Adrenal gland (tissue), 9 donors: ENCODE measurements at regions not wholly inside any gene's neighbourhood (a gene's known extent, or its start where the extent isn't known, plus 50 kb on each side); places are given as distances from the start of the nearest gene placed in this dataset.

ENCODE experiments used
- DNase-seq, 7 donors: peaks; one replicate each; pipeline ENCODE4 v3.0.0-alpha.2; 2019 to 2020
- H3K27ac ChIP-seq, 5 donors: fragments of 200-600 bp; sonication (generic) in 4 of 5; 1 replicate in 3 of 5; 2 replicates in 2 of 5; pipeline versions ENCODE4 v1.5.1 to v1.8.0; 2016 to 2020; ENCODE audit warnings: mild to moderate bottlenecking in 1 of 5
- H3K27me3 ChIP-seq: fragments of 200-600 bp; 2 replicates; pipeline ENCODE4 v1.8.0; 2021
- H3K36me3 ChIP-seq, 2 donors: fragments of 200-600 bp; replicated peaks in 1 of 2; 1 replicate in 1 of 2; 2 replicates in 1 of 2; pipeline versions ENCODE4 v1.5.1 to v1.8.0; 2018 to 2022
- H3K4me1 ChIP-seq, 2 donors: fragments of 200-600 bp; replicated peaks in 1 of 2; 1 replicate in 1 of 2; 2 replicates in 1 of 2; pipeline versions ENCODE4 v1.5.1 to v1.8.0; 2018 to 2021
- H3K4me3 ChIP-seq, 4 donors: fragments of 200-600 bp; sonication (generic) in 3 of 4; one replicate each; pipeline ENCODE4 v1.5.1; 2016 to 2018
- H3K9me3 ChIP-seq, 3 donors: fragments of 200-600 bp; sonication (generic) in 1 of 3; replicated peaks in 1 of 3; 1 replicate in 2 of 3; 2 replicates in 1 of 3; pipeline versions ENCODE4 v1.5.1 to v1.8.0; 2016 to 2021
- POLR2A ChIP-seq, 2 donors: fragments of 450-650 bp; IDR thresholded peaks; one replicate each; pipeline ENCODE4 v1.6.1; 2017; ENCODE audit warnings: antibody characterized with exemption in 2 of 2, mild to moderate bottlenecking in 2 of 2, moderate library complexity in 1 of 2
- WGBS, 4 donors: extraction: QIAGEN DNeasy Blood & Tissue Kit in 2 of 4; methylation state at CpG; one replicate each; pipeline versions ENCODE4 v1.1.5 to v1.1.7; 2013 to 2017; 5-methylcytosine and 5-hydroxymethylcytosine counted together
- intact Hi-C, 2 donors: fragments of 100-400 bp; cut with DNase I; formaldehyde crosslinking; loops; one replicate each; pipeline versions ENCODE4 v1.14.1 to v1.15.0; 2022 to 2023
- TF ChIP-seq, protein P1 (sequence below), 6 experiments: fragments of 450-650 bp in 4 of 6; fragments of 200-600 bp in 2 of 6; sonication (generic) in 1 of 6; IDR thresholded peaks; 1 replicate in 5 of 6; 2 replicates in 1 of 6; pipeline versions ENCODE4 v1.5.1 to v1.8.0; 2016 to 2021; ENCODE audit warnings: antibody characterized with exemption in 6 of 6, mild to moderate bottlenecking in 2 of 6, moderate library complexity in 1 of 6
- donor health status: healthy with polysubstance abuse.
- donor health status: Bipolar disorder and iron deficiency.
- donor health status: DM: yes; HTN: yes; CAD: no.
- donor health status: DM: no; HTN: no; CAD: no.
- donor health status: DM: no; HTN: no; CAD: no.

DNA sequence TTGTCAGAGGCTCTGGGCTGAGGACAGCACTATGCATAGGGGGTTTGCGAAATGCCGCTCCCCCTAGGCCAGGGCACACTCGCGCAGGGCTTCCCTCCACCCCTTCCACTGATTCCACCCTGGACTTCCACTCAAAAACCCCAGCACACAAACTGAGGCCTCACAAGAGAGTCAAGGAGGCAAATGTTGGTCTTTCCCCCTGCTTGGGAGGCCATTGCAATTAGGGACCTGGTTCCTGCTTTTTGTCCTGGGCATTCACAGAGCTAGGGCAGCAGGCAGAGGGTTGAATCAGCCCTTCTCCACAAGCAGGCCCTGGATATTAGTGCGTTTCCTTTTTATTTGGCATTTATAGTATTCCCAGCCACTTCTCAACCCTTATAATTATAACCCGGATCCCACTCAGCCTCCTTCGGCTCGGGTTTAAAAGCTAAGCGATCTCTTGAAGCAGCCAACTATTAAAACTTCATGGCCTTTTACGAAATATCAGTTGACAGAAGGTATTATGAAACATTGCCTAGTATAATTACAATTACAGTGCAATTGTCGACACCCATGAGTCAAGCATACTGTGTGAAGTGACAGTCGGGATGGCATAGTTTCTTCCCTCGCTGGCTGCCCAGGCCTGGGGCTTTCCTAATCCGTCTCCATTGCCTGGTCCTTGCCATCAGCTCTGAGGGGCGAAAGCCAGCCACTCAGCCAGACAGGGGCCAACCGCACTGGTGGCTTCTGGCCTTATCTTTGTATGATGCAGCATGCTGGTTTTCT is 285.5 kb upstream of the MAP3K1 start:
- no peak for DNase-seq
- TF ChIP-seq POLR2A (IDR thresholded peaks at IDR 0.05): no peak
- TF ChIP-seq, protein P1, sequence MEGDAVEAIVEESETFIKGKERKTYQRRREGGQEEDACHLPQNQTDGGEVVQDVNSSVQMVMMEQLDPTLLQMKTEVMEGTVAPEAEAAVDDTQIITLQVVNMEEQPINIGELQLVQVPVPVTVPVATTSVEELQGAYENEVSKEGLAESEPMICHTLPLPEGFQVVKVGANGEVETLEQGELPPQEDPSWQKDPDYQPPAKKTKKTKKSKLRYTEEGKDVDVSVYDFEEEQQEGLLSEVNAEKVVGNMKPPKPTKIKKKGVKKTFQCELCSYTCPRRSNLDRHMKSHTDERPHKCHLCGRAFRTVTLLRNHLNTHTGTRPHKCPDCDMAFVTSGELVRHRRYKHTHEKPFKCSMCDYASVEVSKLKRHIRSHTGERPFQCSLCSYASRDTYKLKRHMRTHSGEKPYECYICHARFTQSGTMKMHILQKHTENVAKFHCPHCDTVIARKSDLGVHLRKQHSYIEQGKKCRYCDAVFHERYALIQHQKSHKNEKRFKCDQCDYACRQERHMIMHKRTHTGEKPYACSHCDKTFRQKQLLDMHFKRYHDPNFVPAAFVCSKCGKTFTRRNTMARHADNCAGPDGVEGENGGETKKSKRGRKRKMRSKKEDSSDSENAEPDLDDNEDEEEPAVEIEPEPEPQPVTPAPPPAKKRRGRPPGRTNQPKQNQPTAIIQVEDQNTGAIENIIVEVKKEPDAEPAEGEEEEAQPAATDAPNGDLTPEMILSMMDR (IDR thresholded peaks at IDR 0.05): no peak
- intact Hi-C loops: no loop called here
- H3K36me3 ChIP-seq: no peaks in the 10 kb centered on the region
- H3K9me3 ChIP-seq: no peaks in the 10 kb centered on the region
- no peak overlapping the region for H3K4me3 ChIP-seq
- no peaks in the 10 kb centered on the region for H3K4me1 ChIP-seq
- no peak overlapping the region for H3K27ac ChIP-seq
- H3K27me3 ChIP-seq: no peaks in the 10 kb centered on the region
- 84 to 90% (median 88%) methylated on average over 13 to 16 of the region's 16 CpGs for WGBS, 4 donors

DNA sequence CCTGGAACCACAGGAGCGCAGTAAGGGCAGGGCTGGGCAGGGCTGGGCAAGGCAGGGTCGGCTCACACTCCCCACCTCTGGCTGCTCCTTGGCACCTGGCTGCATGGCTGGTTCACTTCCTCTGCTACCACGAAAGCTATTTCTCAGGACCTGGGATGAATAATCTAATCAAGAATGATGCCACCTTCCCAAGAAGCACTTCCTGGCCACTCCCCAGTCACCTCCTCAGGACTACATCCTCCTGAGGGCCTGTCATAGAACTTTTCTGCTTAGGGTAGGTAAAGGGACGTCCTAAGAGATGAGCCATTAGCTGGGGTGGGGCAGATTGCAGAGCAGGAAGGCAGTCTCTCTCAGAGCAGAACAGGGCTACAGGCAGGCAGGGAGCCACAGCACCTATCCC is 288.2 kb upstream of the MAP3K1 start:
- Histone ChIP-seq H3K36me3 (no peaks in the 10 kb centered on the region), H3K4me1 (peaks cover 15 to 19% of the 10 kb centered on the region in 2 donors), H3K27ac (no peak overlapping the region), H3K9me3 (no peaks in the 10 kb centered on the region), H3K27me3 (no peaks in the 10 kb centered on the region), H3K4me3 (no peak overlapping the region)
- DNase-seq: no peak
- intact Hi-C loops: no loop called here
- WGBS, 4 donors: 78 to 84% (median 81%) methylated on average over 4 of the region's 4 CpGs
- TF ChIP-seq, protein P1 (IDR thresholded peaks at IDR 0.05): no peak
- no peak for TF ChIP-seq POLR2A (IDR thresholded peaks at IDR 0.05)

DNA sequence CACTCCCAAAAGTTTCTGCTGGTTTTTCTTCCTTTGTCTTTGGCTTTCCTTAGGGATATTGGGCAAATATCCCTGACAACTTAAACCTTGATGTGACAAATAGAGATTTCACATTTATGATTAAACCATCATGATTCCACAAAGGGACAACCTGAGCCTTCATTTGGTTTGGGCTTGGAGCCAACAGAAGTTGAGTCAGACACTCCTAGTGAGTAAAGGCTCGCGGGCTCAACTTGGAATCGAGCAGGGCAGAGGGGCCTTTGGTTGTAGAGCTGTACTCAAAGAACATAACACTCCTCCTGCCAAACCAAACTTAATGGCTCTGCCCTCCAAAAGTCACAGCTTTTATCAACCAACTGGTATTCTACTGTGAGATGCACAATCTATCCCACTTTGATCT is 290.2 kb upstream of the MAP3K1 start:
- H3K9me3 ChIP-seq: no peaks in the 10 kb centered on the region
- H3K4me1 ChIP-seq: peaks cover 15 to 22% of the 10 kb centered on the region in 2 donors
- no peak overlapping the region for H3K4me3 ChIP-seq
- no peak for TF ChIP-seq POLR2A (IDR thresholded peaks at IDR 0.05)
- TF ChIP-seq, protein P1 (IDR thresholded peaks at IDR 0.05): no peak
- no peaks in the 10 kb centered on the region for H3K27me3 ChIP-seq
- no peak overlapping the region for H3K27ac ChIP-seq
- peak; percentile 39 to 72 (median 54) for DNase-seq
- H3K36me3 ChIP-seq: no peaks in the 10 kb centered on the region
- intact Hi-C loops: no loop called here
- 21 to 61% (median 49%) methylated on average over 3 of the region's 3 CpGs for WGBS, 4 donors

DNA sequence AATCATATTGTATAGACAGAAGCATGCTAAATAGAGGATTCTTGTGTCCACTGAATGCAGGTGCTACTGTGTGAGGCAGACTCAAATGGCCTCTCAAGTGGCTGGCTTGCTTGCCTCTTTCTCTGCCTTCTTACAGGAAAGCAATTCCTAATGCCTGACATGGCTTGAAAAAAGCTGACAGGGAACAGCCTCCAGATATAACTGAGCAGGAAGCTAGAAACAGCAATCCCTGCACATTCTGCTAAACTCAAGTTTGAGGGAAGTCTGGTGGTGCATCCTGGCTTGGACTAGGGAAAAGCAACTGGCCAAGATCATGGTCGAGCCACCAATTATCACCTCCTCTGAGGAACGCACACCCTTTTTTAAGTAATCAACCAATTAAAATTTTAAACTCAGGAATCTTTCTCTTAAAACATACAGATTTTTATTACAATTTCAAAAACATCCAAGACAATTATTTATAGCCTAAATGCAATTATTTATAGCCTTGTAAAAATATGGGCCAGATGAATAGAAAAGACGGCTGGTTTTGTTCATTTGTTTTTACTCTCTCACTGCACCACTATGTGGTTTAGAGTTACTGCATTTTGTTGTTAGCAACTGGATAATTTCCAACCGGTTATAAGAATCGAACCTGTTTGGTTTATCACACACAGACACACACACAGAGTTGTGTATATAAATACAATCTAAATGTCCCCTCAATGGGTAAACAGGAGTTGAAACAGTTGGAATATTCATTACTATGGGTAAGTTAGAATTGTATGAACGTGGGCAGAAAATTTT is 290.9 kb upstream of the ANKRD55 start:
- TF ChIP-seq, protein P1 (IDR thresholded peaks at IDR 0.05): no peak
- TF ChIP-seq POLR2A (IDR thresholded peaks at IDR 0.05): no peak
- 61 to 80% (median 74%) methylated on average over 6 of the region's 6 CpGs for WGBS, 4 donors
- no peaks in the 10 kb centered on the region for H3K9me3 ChIP-seq
- intact Hi-C loops: no loop called here
- peak overlapping the region in 3 of 5 donors; percentile 46 to 78 (median 59) for H3K27ac ChIP-seq
- H3K4me3 ChIP-seq: no peak overlapping the region
- no peaks in the 10 kb centered on the region for H3K27me3 ChIP-seq
- peak in 1 of 7 donors; percentile 13 for DNase-seq
- peaks cover 15 to 22% of the 10 kb centered on the region in 2 donors for H3K4me1 ChIP-seq
- no peaks in the 10 kb centered on the region for H3K36me3 ChIP-seq
